ENCODE measurements at regions not wholly inside any gene's neighbourhood (a gene's known extent, or its start where the extent isn't known, plus 50 kb on each side); places are given as distances from the start of the nearest gene placed in this dataset.

GRCh38 chr12:13552830-13553229 lies 356.3 kb downstream of the EMP1 start:
- no peak for TF ChIP-seq CTCF (IDR thresholded peaks at IDR 0.05; ENCODE audit: control extremely low read depth, extremely low read depth)
- H3K27me3 ChIP-seq (ENCODE audit: control insufficient read depth in 3 of 3, insufficient read depth in 3 of 3, low read length in 2 of 3), result no peaks in the 10 kb centered on the region
- WGBS, 2 donors, result 81 to 88% methylated on average over 4 of the region's 4 CpGs
- no peak overlapping the region for H3K27ac ChIP-seq (ENCODE audit: low read depth in 1 of 2, low read length in 1 of 2)
- peaks cover 0 to 3% (median 0%) of the 10 kb centered on the region in 4 donors for H3K9me3 ChIP-seq (ENCODE audit: control insufficient read depth in 4 of 4, insufficient read depth in 3 of 4, low read length in 3 of 4)
- no peaks in the 10 kb centered on the region for H3K4me1 ChIP-seq (ENCODE audit: control insufficient read depth in 5 of 5, insufficient read depth in 5 of 5, low read length in 5 of 5)
- no peak overlapping the region for H3K4me3 ChIP-seq
- DNase-seq, result no peak
- no peak overlapping the region for H3K9ac ChIP-seq (ENCODE audit: insufficient read depth in 1 of 2, low read length in 2 of 2)
- no peak for ATAC-seq (ENCODE audit: insufficient read depth, low FRiP score)
- no peaks in the 10 kb centered on the region for H3K36me3 ChIP-seq (ENCODE audit: control insufficient read depth in 4 of 4, insufficient read depth in 4 of 4, low read length in 4 of 4)

DNA sequence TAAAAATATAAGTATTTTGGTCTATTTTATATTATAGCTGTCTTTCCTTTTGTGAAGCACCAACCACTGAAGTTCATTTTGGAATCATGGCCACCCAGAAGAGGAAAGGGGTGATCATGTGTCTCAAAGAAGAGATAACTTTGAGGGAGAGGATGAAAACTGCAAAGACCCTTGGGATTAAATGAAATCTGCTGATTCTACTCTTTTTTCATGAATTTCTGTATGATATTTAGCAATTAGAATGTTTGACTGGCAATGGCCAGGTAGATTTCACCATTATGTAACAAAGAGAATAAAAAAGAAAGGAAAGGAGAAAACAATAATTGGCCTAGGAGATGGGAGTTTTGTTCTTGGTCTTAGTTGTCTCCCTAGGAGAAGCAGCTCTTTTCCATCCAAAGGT lies 350.8 kb downstream of the EMP1 start:
- no peak for TF ChIP-seq CTCF (IDR thresholded peaks at IDR 0.05; ENCODE audit: control extremely low read depth, extremely low read depth)
- no peaks in the 10 kb centered on the region for H3K27me3 ChIP-seq (ENCODE audit: control insufficient read depth in 3 of 3, insufficient read depth in 3 of 3, low read length in 2 of 3)
- no peaks in the 10 kb centered on the region for H3K36me3 ChIP-seq (ENCODE audit: control insufficient read depth in 4 of 4, insufficient read depth in 4 of 4, low read length in 4 of 4)
- H3K4me1 ChIP-seq (ENCODE audit: control insufficient read depth in 5 of 5, insufficient read depth in 5 of 5, low read length in 5 of 5), result no peaks in the 10 kb centered on the region
- H3K27ac ChIP-seq (ENCODE audit: low read depth in 1 of 2, low read length in 1 of 2), result no peak overlapping the region
- no peak overlapping the region for H3K4me3 ChIP-seq
- no peak overlapping the region for H3K9ac ChIP-seq (ENCODE audit: insufficient read depth in 1 of 2, low read length in 2 of 2)
- no peak for DNase-seq
- no peak for ATAC-seq (ENCODE audit: insufficient read depth, low FRiP score)
- H3K9me3 ChIP-seq (ENCODE audit: control insufficient read depth in 4 of 4, insufficient read depth in 3 of 4, low read length in 3 of 4), result peaks cover 0 to 2% (median under 1%) of the 10 kb centered on the region in 4 donors

DNA sequence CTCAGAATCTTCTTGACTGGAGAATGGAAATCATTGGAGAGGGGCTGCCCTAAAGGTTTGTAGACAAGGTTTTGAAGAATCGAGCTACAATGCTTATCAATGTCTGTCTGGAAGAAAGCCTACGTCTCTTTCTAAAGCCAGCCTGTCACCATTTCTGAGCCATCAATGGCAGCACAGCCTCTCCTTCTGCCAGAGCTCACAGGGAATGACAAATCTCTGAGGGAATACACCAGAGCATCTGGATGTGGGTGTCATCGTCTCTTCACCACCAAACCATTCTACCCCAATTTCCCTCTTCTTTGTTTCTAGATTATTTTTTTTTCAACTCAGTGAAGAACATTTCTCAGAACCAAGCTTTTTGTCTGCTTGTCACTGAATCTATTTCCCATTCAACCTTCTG lies 349.7 kb downstream of the EMP1 start:
- Histone ChIP-seq H3K4me3 (no peak overlapping the region), H3K27me3 (ENCODE audit: control insufficient read depth in 3 of 3, insufficient read depth in 3 of 3, low read length in 2 of 3) (no peaks in the 10 kb centered on the region), H3K9me3 (ENCODE audit: control insufficient read depth in 4 of 4, insufficient read depth in 3 of 4, low read length in 3 of 4) (peaks cover 0 to 2% (median 0%) of the 10 kb centered on the region in 4 donors), H3K27ac (ENCODE audit: low read depth in 1 of 2, low read length in 1 of 2) (no peak overlapping the region), H3K9ac (ENCODE audit: insufficient read depth in 1 of 2, low read length in 2 of 2) (no peak overlapping the region), H3K36me3 (ENCODE audit: control insufficient read depth in 4 of 4, insufficient read depth in 4 of 4, low read length in 4 of 4) (no peaks in the 10 kb centered on the region), H3K4me1 (ENCODE audit: control insufficient read depth in 5 of 5, insufficient read depth in 5 of 5, low read length in 5 of 5) (no peaks in the 10 kb centered on the region)
- TF ChIP-seq CTCF (IDR thresholded peaks at IDR 0.05; ENCODE audit: control extremely low read depth, extremely low read depth), result no peak
- no peak for DNase-seq
- no peak for ATAC-seq (ENCODE audit: insufficient read depth, low FRiP score)
- 85 to 90% methylated on average over 3 of the region's 3 CpGs for WGBS, 2 donors

DNA sequence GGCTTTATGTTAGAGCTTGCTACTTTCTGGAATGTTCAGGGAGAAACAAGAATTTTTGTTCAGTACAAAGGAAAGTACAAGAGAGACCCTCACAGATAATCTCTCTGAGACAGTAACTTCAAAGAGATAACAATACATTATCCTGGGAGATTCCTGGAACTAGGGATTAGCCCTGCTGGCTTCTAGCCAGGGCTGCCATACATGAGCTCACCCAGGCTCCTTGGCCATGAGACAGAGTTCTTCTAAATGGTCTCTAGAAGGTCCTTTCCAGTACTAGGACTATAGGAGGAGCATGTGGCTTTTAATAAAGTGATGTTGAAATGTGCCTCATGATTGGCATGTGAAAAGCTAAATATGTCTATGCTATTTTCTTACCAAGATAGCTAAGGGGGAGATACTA lies 342.5 kb downstream of the EMP1 start:
- Histone ChIP-seq H3K9me3 (ENCODE audit: control insufficient read depth in 4 of 4, insufficient read depth in 3 of 4, low read length in 3 of 4) (peaks cover 0 to 2% (median 0%) of the 10 kb centered on the region in 4 donors), H3K4me1 (ENCODE audit: control insufficient read depth in 5 of 5, insufficient read depth in 5 of 5, low read length in 5 of 5) (peaks cover 0 to 3% (median 0%) of the 10 kb centered on the region in 5 donors), H3K27ac (ENCODE audit: low read depth in 1 of 2, low read length in 1 of 2) (no peak overlapping the region), H3K27me3 (ENCODE audit: control insufficient read depth in 3 of 3, insufficient read depth in 3 of 3, low read length in 2 of 3) (no peaks in the 10 kb centered on the region), H3K36me3 (ENCODE audit: control insufficient read depth in 4 of 4, insufficient read depth in 4 of 4, low read length in 4 of 4) (no peaks in the 10 kb centered on the region), H3K9ac (ENCODE audit: insufficient read depth in 1 of 2, low read length in 2 of 2) (no peak overlapping the region), H3K4me3 (no peak overlapping the region)
- no peak for DNase-seq
- no peak for TF ChIP-seq CTCF (IDR thresholded peaks at IDR 0.05; ENCODE audit: control extremely low read depth, extremely low read depth)
- no peak for ATAC-seq (ENCODE audit: insufficient read depth, low FRiP score)
